Kidney (tissue), 13 donors: ENCODE measurements at regions not wholly inside any gene's neighbourhood (a gene's known extent, or its start where the extent isn't known, plus 50 kb on each side); places are given as distances from the start of the nearest gene placed in this dataset.
A peak's percentile ranks its signal among the peaks of the same experiment; 100 is the strongest.

Experiments used
- DNase-seq, 5 donors: peaks; one replicate each; pipeline ENCODE4 v3.0.0-alpha.2; 2013 to 2020
- FAIRE-seq: peaks from 2 replicates; lab custom pipeline; 2012; peaks lifted over from hg19 to GRCh38; lab: Jason Lieb, UNC
- H3K27ac ChIP-seq, 2 donors: one replicate each; pipeline ENCODE4 v1.7.0; 2013; ENCODE audit warnings: low read depth in 2 of 2, low read length in 2 of 2, inconsistent platforms in 1 of 2
- H3K27me3 ChIP-seq: one replicate; pipeline ENCODE4 v1.7.1; 2013; ENCODE audit warnings: low read length, inconsistent platforms; ENCODE audit not compliant: control insufficient read depth, insufficient read depth
- H3K36me3 ChIP-seq, 3 donors: one replicate each; pipeline versions ENCODE4 v1.7.0 to v1.7.1; 2013; ENCODE audit warnings: low read length in 3 of 3, control low read depth in 1 of 3, inconsistent platforms in 1 of 3; ENCODE audit not compliant: insufficient read depth in 3 of 3, control insufficient read depth in 2 of 3
- H3K4me1 ChIP-seq, 3 donors: one replicate each; pipeline versions ENCODE4 v1.7.0 to v1.7.1; 2013; ENCODE audit warnings: low read length in 3 of 3, inconsistent platforms in 1 of 3, low read depth in 1 of 3; ENCODE audit not compliant: control insufficient read depth in 2 of 3, insufficient read depth in 2 of 3
- H3K4me3 ChIP-seq, 3 donors: one replicate each; pipeline versions ENCODE4 v1.7.0 to v1.8.1; 2013; ENCODE audit warnings: low read length in 3 of 3, control low read depth in 1 of 3, inconsistent platforms in 1 of 3
- H3K9ac ChIP-seq, 3 donors: one replicate each; pipeline versions ENCODE4 v1.7.0 to v1.7.1; 2013; ENCODE audit warnings: low read length in 3 of 3, control low read depth in 1 of 3, inconsistent platforms in 1 of 3
- H3K9me3 ChIP-seq, 3 donors: one replicate each; pipeline versions ENCODE4 v1.7.0 to v1.7.1; 2013; ENCODE audit warnings: low read length in 3 of 3, control low read depth in 1 of 3, inconsistent platforms in 1 of 3; ENCODE audit not compliant: control insufficient read depth in 2 of 3, insufficient read depth in 1 of 3
- intact Hi-C: fragments of 100-400 bp; cut with DNase I; formaldehyde crosslinking; loops from one replicate; pipeline ENCODE4 v1.11.1; 2022
- TF ChIP-seq, protein P1 (sequence below): IDR thresholded peaks from 3 replicates; pipeline ENCODE4 v1.5.1; 2012; ENCODE audit warnings: mild to moderate bottlenecking, moderate library complexity, borderline replicate concordance; ENCODE audit not compliant: insufficient read depth; ENCODE audit errors: extremely low read depth
- donor health status: control.
- donor health status: control.
- donor health status: control.
- donor health status: control.
- donor health status: control.
- donor health status: DM: yes; HTN: yes; CAD: no.
- donor health status: Normal renal cell carcinoma (clear cell type).

DNA sequence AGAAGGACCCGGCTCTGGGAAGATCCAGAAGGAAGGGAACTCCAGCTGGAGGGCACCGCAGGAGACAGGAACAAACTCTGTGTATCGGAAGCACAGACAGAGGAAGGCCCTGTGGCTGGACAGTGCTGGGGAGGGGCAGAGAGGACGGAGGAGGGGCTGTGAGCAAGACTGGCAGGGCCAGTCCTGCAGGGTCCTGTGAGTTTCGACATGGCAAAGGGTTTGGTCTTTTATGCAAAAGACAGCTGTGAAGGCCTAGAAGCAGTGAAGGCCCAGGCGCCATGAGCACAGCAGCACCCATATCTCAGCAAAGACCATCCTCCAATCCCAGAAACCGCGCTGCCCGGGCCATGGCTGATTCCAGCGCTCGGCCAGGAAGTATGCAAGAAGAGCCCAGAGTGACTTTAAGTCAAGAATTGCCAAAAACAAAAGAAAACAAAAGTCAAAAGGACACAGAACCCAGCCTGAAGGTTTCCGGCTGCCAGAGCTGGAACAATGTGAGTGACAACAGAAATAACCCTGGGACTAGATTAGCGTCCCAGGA lies 126.5 kb downstream of the NCOR2 start:
- peak overlapping the region in 1 of 3 donors; percentile 42 for H3K9ac ChIP-seq
- peaks cover 3 to 15% (median 4%) of the 10 kb centered on the region in 3 donors for H3K4me1 ChIP-seq
- no peaks in the 10 kb centered on the region for H3K9me3 ChIP-seq
- H3K27ac ChIP-seq, result peak overlapping the region; percentile 47 to 75
- DNase-seq (no peak), FAIRE-seq (no peak)
- intact Hi-C loops, result no loop called here
- TF ChIP-seq, protein P1, sequence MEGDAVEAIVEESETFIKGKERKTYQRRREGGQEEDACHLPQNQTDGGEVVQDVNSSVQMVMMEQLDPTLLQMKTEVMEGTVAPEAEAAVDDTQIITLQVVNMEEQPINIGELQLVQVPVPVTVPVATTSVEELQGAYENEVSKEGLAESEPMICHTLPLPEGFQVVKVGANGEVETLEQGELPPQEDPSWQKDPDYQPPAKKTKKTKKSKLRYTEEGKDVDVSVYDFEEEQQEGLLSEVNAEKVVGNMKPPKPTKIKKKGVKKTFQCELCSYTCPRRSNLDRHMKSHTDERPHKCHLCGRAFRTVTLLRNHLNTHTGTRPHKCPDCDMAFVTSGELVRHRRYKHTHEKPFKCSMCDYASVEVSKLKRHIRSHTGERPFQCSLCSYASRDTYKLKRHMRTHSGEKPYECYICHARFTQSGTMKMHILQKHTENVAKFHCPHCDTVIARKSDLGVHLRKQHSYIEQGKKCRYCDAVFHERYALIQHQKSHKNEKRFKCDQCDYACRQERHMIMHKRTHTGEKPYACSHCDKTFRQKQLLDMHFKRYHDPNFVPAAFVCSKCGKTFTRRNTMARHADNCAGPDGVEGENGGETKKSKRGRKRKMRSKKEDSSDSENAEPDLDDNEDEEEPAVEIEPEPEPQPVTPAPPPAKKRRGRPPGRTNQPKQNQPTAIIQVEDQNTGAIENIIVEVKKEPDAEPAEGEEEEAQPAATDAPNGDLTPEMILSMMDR, result no peak
- H3K36me3 ChIP-seq, result peaks cover 0 to 9% (median 6%) of the 10 kb centered on the region in 3 donors
- no peak overlapping the region for H3K4me3 ChIP-seq
- H3K27me3 ChIP-seq, result no peaks in the 10 kb centered on the region

DNA sequence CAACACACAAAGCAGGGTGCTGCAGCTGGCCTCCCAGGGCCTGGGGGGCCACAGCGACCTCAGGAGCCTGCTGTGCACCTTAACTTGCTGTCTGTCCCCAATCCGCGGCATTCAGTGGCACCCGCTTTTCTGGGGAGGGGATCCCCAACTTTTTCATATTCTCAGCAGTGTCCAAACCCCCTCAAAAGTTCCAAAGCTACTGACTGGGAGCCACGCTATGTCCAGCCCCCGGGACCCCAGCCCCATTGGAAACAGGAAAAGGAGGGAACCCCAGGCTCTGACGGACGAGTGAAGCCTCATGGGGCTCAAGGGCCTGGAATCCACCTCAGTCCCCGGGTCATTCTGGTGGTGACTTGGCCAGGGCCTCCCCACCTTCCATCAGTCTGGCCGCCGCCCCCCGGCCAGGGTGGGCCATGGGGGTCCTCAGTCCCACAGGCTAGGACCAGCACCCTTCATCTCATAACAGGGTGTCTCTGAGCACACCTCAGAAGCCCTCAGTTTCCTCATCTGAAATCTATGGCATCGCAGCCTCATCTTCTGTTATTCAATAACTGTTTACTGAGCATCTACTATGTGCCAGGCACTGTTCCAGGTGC lies 127.3 kb downstream of the NCOR2 start:
- H3K36me3 ChIP-seq, result peaks cover 0 to 9% (median 6%) of the 10 kb centered on the region in 3 donors
- DNase-seq, result no peak

DNA sequence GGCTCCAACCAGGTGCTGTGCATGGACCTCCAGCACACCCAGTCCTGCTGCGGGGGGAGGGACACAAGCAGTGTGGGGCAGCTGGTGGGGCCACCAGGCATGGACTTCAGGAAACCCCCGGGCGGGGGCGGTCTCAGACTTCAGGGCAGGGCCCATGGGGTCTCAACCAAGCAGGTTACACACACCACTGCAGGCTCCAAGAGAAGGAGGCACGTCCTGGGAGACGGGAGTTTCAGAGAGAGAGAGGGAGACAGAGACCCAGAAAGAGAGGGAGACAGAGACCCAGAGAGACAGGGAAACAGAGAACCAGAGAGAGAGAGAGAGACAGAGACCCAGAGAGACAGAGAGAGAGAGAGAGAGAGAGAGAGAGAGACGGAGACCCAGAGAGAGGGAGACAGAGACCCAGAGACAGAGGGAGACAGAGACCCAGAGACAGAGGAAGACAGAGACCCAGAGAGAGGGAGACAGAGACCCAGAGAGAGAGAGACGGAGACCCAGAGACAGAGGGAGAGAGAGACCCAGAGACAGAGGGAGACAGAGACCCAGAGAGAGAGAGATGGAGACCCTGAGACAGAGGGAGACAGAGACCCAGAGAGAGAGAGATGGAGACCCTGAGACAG lies 128.9 kb downstream of the NCOR2 start:
- intact Hi-C loops, result no loop called here
- FAIRE-seq (no peak), DNase-seq (no peak)
- H3K27ac ChIP-seq, result peak overlapping the region in 1 of 2 donors; percentile 65
- peaks cover 0 to 13% (median 0%) of the 10 kb centered on the region in 3 donors for H3K4me1 ChIP-seq
- H3K4me3 ChIP-seq, result no peak overlapping the region
- TF ChIP-seq, protein P1, result no peak
- H3K27me3 ChIP-seq, result no peaks in the 10 kb centered on the region
- H3K9me3 ChIP-seq, result no peaks in the 10 kb centered on the region
- no peak overlapping the region for H3K9ac ChIP-seq
- H3K36me3 ChIP-seq, result peaks cover 0 to 9% (median 6%) of the 10 kb centered on the region in 3 donors

More for the DNA sequence above, 127.3 kb downstream of the NCOR2 start:
- TF ChIP-seq, protein P1, result no peak
- Histone ChIP-seq H3K9ac (peak overlapping the region in 1 of 3 donors; percentile 42), H3K27ac (peak overlapping the region; percentile 47 to 75), H3K27me3 (no peaks in the 10 kb centered on the region), H3K4me1 (peaks cover 0 to 13% (median 2%) of the 10 kb centered on the region in 3 donors), H3K4me3 (no peak overlapping the region), H3K9me3 (no peaks in the 10 kb centered on the region)
- no peak for FAIRE-seq
- intact Hi-C loops, result no loop called here
